OCI-LY3 (cell line): ENCODE measurements at regions not wholly inside any gene's neighbourhood (a gene's known extent, or its start where the extent isn't known, plus 50 kb on each side); places are given as distances from the start of the nearest gene placed in this dataset.

Experiments used
- CTCF ChIP-seq: fragments of 200-600, 300-600 bp; sonication (generic); IDR thresholded peaks from 2 replicates; pipeline ENCODE4 v1.5.1; 2014; ENCODE audit warnings: antibody characterized with exemption, low read length, low read depth
- EZH2phosphoT487 ChIP-seq: fragments of 200-600 bp; shearing (Covaris generic); IDR thresholded peaks from 2 replicates; pipeline ENCODE4 v1.6.1; 2018; ENCODE audit warnings: antibody characterized with exemption, mixed run types, low read depth

GRCh38 chr1:219308367-219308766 lies 134.7 kb downstream of the LYPLAL1 start:
- TF ChIP-seq CTCF (no peak), EZH2phosphoT487 (no peak)
